SK-MEL-5 (cell line): ENCODE measurements at regions not wholly inside any gene's neighbourhood (a gene's known extent, or its start where the extent isn't known, plus 50 kb on each side); places are given as distances from the start of the nearest gene placed in this dataset.
"Not testable (repeated sequence)": the region's sequence is repeated elsewhere in the genome, so short reads cannot be mapped to it uniquely, and the experiment has no call there.

ENCODE experiments used
- DNase-seq: peaks from one replicate; pipeline ENCODE4 v3.0.0-alpha.2; 2016; ENCODE audit warnings: low read depth, low spot score
- in situ Hi-C: cut with HindIII; loops from 2 replicates; pipeline ENCODE4 v1.10.0; 2016; ENCODE audit warnings: low sequenced_read_pairs, high pct_unique_total_duplicates, low pct_unique_long_range_greater_than_20kb

GRCh38 chr10:45564303-45564959, 108.1 kb downstream of the ZFAND4 start:
- no peak for DNase-seq
- in situ Hi-C loops, result no loop called here

GRCh38 chr10:45561952-45562351, 110.6 kb downstream of the ZFAND4 start:
- no peak for DNase-seq
- in situ Hi-C loops, result no loop called here

DNA sequence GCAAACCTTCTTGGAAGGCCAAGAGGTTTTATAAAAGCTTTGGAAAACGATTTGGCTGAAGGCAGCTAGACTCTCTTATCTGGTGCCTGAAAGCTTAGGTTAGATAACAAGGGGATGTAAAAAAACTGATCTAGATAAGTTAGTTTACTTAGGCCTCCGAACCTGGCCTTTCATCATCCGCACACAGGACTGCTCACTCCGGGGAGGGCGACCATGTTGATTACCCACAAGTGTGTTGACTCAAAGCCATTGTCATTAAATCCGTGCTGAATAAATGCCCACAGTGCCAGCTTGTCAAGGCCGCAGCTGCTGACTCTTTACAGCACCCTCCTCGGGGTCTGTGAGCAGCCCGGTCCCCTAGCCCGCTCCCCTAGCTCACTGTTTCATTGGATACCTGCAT, 112.3 kb downstream of the ZFAND4 start:
- in situ Hi-C loops, result no loop called here
- no peak for DNase-seq

DNA sequence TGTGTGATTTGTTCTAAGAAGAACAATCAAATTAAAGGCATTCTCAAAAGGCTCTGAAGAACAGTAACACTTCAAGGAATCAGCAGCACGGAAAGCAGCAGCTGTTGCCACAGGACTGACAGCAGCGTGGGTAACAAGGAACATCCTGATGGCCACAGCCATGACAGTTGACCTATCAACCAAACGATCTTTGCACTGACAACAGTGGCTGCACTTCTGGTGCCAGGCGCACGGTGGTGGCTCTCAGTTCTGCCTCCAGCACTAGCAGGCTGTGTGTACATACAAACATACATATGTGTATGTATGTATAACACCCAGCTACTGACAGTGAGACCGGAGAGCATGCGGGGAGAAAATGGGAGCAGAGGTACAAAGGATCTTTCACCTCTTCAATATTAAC, 114.1 kb downstream of the ZFAND4 start:
- no peak for DNase-seq
- in situ Hi-C loops, result no loop called here

DNA sequence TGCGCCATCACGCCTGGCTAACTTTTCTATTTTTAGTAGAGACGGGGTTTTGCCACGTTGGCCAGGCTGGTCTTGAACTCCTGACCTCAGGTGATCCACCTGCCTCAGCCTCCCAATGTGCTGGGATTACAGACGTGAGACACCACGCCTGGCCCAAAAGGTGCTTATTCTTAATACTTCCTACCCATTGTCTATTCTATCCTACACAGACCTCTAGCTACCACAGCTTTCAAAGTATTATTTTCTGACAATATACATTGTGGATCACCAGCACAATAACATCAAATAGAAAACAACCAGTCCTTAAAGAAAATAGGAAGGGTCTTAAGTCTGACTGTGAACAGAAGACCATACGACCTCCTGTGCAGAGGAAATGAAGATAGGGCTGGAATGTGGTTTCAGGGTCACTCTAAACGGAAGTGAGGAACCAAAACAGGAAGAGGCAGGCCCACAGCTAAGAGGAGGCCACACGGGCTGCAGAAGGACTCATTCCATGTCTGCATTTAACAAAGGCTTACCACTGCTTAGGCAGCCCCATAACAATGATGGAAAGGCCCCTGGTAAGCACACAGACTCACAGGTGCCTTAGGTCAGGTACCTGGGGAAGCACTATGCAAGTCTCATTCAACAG, 115.2 kb downstream of the ZFAND4 start:
- DNase-seq, result no peak

GRCh38 chr10:45555795-45556194, 116.8 kb downstream of the ZFAND4 start:
- DNase-seq, result no peak
- in situ Hi-C loops, result no loop called here

More for the DNA sequence above, 115.2 kb downstream of the ZFAND4 start:
- in situ Hi-C loops, result no loop called here

GRCh38 chr10:45555332-45555731, 117.2 kb downstream of the ZFAND4 start:
- DNase-seq, result not testable (repeated sequence)

DNA sequence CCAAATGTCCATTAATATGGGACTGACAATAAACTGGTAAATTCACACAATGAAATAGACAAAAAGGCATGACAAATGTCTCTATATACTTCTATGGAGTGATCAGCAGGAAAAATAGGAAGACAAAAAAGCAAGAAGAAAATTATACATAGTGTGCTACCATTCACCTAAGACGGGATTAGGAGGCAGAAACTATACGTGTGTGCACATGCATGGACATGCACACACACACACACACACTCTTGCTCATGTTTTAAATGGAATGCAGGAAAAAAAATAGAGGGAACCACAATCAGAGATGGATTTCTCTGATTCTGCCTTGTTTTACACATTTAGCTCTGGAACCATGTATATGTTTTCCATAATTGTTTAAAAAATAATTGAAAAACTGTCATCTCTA, 119.0 kb downstream of the ZFAND4 start:
- in situ Hi-C loops, result no loop called here

More at GRCh38 chr10:45555332-45555731, 117.2 kb downstream of the ZFAND4 start:
- in situ Hi-C loops, result not testable (repeated sequence)

GRCh38 chr10:45553155-45553554, 119.4 kb downstream of the ZFAND4 start:
- no peak for DNase-seq
- in situ Hi-C loops, result no loop called here

More for the DNA sequence above, 119.0 kb downstream of the ZFAND4 start:
- no peak for DNase-seq

DNA sequence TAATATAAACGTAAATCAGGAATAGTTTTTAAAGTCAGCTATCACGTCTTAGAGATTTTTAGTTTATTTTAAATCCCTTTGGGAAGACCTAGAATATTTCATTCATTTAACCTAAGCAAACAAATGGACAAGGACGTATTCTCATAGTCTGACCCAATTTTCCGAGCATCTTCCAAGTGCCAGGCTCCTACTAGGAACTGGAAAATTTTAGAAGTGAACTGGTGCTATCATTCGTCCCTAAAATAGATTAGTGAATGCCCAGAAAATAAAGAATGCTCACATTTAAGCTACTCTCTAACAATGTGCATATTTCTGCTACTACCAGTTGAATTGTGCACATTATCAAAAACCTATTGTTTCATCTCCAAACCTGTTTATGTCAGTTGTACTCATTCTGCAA, 120.1 kb downstream of the ZFAND4 start:
- in situ Hi-C loops, result no loop called here
- DNase-seq, result no peak

DNA sequence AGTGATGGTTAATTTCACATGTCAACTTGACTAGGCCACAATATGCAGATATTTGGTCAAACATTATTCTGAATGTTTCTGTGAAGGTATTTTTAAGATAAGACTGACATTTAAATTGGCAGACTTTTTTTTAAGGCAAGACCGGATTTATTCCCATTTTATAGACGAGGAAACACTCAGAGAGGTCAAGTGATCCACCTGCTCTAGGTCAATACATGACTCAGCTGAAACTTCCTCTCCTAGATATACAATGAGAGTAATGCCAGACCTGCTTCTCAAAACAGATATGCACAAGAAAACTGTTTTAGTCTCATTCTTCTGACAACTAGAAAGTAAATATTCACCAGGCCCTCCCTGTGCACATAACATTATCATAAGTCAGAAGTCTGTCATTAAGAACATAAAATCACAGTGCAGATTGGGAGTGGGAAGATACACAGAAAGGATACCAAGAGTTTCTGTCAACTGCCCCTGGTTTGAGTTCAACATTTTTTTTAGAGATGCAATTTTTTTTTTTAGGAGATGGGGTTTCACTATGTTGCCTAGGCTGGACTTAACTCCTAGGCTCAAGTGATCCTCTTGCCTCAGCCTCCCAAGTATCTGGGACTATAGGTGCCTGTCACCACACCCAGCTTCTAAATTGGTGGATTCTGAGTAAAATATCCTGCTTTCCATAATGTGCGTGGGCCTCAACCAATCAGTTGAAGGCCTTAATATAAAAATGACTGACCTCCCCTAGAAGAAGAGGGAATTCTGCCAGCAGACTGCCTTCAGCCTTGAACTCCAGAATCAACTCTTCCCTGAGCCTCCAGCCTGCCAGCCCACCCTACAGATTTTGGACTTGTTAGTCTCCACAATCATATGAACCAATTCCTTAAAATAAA, 121.4 kb downstream of the ZFAND4 start:
- in situ Hi-C loops, result no loop called here
- DNase-seq, result no peak

DNA sequence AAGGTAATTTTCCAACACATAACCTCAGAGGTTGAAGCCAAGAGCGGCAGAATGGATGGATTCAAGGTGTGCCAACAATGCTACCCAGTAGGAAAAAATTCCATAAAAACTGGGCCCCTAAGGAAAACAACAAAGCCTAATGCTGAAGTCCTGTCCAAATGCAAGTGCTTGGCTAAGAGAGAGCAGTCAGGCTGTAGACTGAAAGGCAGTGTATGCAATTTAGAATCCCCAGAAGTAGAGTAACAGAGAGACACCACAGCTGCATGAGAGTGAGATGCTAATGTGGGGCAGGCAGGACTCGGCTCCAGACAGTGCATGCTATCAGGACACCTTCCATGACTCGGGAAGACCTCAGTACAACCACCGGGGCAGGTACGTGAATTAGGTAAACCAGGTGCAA, 124.5 kb downstream of the ZFAND4 start:
- in situ Hi-C loops, result no loop called here
- no peak for DNase-seq

- DNase-seq, result no peak
- in situ Hi-C loops, result no loop called here
These were observed 125.4 kb downstream of the ZFAND4 start for GRCh38 chr10:45547207-45547606.

DNA sequence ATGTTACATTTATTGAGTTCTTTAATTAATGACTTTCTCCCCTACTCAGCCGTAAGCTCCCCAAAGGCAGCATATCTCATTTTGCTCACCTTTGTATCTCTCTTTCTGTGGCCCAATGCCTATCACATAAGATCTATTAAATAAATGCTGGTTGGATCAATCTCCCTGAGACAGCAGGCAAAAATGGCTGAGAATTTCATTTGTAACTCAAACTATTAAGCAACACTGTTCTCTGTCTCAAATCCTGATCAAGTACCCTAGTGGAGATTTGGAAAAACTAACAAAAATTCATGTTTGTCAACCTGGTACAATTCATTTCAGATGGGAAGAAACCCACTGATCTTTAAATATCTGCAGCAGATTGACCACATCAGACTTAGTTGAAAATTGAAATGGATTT, 127.4 kb downstream of the ZFAND4 start:
- in situ Hi-C loops, result no loop called here
- no peak for DNase-seq

- in situ Hi-C loops, result no loop called here
- DNase-seq, result no peak
These were observed 128.4 kb downstream of the ZFAND4 start for GRCh38 chr10:45544191-45544590.

DNA sequence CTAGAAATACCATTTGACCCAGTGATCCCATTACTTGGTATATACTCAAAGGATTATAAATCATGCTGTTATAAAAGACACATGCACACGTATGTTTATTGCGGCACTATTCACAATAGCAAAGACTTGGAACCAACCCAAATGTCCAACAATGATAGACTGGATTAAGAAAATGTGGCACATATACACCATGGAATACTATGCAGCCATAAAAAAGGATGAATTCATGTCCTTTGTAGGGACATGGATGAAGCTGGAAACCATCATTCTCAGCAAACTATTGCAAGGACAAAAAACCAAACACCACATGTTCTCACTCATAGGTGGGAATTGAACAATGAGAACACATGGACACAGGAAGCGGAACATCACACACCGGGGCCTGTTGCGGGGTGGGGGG, 131.5 kb downstream of the ZFAND4 start:
- in situ Hi-C loops, DNase-seq: not testable (repeated sequence)

DNA sequence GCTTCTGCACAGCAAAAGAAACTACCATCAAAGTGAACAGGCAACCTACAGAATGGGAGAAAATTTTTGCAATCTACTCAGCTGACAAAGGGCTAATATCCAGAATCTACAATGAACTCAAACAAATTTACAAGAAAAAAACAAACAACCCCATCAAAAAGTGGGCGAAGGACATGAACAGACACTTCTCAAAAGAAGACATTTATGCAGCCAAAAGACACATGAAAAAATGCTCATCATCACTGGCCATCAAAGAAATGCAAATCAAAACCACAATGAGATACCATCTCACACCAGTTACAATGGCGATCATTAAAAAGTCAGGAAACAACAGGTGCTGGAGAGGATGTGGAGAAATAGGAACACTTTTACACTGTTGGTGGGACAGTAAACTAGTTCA, 132.0 kb downstream of the ZFAND4 start:
- DNase-seq, in situ Hi-C loops: not testable (repeated sequence)

- in situ Hi-C loops, DNase-seq: not testable (repeated sequence)
These were observed 133.0 kb downstream of the ZFAND4 start for GRCh38 chr10:45539569-45539968.
